HG03565 (cell line): ENCODE measurements at regions not wholly inside any gene's neighbourhood (a gene's known extent, or its start where the extent isn't known, plus 50 kb on each side); places are given as distances from the start of the nearest gene placed in this dataset.
"Not testable (repeated sequence)": the region's sequence is repeated elsewhere in the genome, so short reads cannot be mapped to it uniquely, and the experiment has no call there.

ENCODE experiments used
- ATAC-seq: cut with Tn5 transposase; IDR thresholded peaks from one replicate; pipeline ENCODE4 v1.9.1; 2021; ENCODE audit warnings: mild to moderate bottlenecking, moderate library complexity; ENCODE audit not compliant: unreplicated experiment

- ATAC-seq, result no peak
These were observed 1006.5 kb upstream of the TYRP1 start for GRCh38 chr9:11686733-11687132.

DNA sequence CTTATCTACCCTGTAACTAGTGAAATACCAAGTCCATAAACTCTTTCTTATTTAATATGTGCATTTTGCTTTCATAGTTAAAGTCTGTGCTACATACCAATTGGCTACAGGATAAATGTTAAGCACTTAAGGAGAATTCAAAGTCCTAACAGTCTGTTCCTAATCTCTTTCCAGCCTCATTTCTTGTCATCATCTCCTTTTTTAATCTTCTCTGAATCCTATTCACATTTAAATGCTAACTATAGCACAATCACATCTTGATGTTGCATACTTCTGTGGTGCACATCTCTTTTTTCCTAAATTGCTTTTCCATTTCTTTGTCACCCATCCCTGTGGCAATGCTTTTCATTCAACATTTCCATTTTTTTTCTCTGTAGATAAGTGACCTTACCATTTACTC, 996.1 kb upstream of the TYRP1 start:
- no peak for ATAC-seq

- no peak for ATAC-seq
These were observed 991.5 kb upstream of the TYRP1 start for GRCh38 chr9:11701706-11702105.

DNA sequence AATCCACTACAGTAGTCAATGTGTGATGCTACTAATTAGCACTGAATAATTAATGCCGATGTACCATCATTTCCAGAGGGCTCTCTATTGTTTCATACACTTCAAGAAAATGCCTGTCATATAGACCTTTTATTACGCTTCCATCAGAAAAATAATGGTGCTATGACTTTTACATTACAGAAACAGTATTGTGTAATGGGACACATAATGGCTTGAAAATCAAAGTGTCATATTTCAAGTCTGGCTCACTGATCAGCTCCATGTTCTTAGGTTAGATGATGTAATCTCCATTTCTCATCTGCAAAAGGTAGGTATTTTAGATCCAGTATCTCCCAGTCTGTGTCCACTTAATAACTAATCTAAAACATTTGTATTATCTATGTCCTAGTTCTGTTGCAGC, 990.6 kb upstream of the TYRP1 start:
- no peak for ATAC-seq

DNA sequence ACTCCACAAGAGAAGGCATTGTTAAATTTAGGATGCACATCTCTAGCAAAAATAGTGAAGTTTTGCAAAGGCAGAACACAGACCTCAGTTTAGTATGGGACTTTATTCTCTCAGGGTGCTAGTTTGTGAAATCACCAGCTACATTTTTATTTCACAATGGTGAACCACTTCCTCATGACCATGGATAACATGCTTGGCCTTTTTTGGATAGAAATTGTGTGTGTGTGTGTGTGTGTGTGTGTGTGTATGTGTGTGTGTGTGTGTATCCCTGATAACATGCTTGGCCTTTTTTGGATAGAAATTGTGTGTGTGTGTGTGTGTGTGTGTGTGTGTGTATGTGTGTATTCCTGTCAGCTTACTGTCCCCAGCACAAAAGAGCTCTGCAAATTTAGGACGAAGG, 989.0 kb upstream of the TYRP1 start:
- not testable (repeated sequence) for ATAC-seq

DNA sequence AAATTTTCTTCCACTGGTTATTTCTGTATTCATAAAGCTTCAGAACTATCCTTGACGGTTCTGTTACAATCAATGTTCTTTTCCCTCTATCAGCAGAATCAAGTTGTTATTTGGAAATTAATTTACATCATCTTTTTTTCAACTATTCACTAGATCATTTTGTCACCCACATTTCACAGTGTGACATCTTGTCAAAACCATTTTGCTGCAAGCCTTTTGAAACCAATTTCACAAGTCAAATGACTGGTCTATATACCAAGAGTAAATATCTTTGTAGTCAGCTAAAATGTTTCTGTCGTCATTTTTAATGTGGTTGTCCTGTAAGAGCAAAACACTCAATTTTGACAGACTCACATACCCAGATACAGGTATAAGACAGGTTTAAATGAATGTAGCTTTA, 984.3 kb upstream of the TYRP1 start:
- no peak for ATAC-seq

DNA sequence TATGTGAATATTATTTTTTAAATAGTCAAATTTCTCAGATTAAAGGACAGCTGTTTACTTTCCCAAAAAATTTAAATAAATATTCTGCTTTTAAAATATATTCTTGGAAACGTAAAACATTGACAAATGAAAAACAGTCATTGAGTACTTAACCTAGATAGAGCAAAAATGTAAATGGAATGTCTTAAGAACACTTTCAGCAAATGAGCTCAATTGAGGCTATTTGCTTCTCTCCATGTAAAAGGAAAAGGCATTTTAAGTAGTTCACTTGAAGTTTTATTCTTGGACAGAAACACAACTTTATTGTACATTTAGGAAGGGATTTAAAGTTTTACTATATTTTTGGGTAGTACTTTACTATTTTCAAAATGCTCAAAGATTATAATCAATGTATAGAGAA, 983.6 kb upstream of the TYRP1 start:
- no peak for ATAC-seq

DNA sequence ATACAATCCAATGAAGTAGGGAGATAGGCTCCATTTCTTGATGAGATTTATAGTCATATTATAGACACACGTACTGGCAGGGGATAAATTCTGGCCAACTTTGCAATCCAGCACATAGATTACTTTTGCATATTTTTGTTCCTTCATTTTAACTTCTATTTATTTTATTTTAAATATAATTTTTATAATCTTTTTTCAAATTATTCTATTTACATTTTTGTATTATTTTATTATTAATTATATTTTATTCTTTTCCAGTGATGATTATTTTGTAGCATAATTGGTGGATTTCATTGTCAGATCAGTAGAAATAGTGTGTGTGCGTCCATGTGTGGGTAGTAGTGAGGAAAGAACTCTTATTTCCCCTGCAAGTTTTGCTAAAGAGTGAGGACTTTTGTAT, 980.1 kb upstream of the TYRP1 start:
- no peak for ATAC-seq

DNA sequence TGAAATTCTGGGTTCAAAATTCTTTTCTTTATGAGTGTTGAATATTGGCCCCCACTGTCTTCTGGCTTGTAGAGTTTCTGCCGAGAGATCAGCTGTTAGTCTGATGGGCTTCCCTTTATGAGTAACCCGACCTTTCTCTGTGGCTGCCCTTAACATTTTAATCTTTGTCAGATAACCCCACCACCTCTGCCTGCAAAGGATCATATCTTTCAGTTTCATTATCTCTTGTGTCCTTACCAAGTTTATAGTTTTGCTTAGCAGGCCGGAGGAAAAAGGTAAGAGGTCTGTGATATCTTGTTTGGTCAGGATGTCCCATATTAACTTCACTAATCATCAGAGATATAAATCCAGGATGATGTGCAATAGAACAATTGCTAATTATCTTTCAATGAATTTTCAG, 970.2 kb upstream of the TYRP1 start:
- no peak for ATAC-seq

- ATAC-seq, result no peak
These were observed 966.5 kb upstream of the TYRP1 start for GRCh38 chr9:11726659-11727058.

DNA sequence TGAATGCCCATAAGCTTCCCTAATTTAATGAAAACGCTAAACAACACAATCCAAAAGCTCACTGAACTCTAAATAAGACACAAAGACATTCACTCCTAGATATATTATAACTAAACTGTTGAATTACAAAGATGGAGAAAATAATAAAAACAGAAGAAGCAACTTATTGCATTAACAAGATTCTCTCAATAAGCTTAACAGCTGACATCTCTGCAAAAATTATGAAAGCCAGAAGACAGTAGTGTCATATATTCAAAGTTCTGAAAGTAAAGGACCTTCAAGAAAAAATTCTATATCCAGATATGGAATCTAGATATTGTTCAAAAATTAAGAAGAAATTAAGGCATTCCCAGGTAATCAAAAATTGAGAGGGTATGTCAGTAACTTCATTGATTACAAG, 957.8 kb upstream of the TYRP1 start:
- ATAC-seq, result no peak

DNA sequence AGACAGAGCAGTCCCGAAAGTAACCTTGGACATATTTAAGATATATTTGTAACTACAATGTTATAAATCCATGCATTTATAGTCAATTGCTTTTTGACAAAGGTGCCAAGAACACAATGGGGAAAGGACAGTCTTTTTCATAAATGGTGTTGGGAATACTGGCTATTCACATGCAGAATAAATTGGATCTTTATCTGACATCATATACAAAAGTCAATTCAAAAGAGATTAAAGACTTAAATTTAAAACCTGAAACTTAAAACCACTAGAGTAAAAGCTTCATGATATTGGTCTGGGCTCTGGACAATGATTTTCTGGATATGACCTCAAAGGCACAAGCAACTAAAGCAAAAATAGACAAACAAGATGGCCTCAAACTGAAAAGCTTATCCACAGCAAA, 950.7 kb upstream of the TYRP1 start:
- no peak for ATAC-seq

DNA sequence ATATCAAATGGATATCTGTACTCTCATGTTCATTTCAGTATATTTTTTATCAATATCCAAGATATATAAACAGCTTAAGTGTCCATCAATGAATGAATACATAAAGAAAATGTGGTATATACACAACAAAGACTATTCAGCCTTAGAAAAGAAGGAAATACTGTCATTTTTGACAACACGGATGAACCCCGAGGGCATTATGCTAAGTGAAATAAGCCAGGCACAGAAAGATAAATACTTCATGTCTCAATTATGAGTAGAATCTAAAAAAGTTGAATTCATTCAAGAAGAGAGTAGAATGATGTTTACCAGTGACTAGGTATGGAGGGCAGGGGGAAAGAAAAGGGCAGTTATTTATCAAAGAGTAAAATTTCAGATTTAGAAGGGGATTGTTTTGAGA, 949.8 kb upstream of the TYRP1 start:
- no peak for ATAC-seq

DNA sequence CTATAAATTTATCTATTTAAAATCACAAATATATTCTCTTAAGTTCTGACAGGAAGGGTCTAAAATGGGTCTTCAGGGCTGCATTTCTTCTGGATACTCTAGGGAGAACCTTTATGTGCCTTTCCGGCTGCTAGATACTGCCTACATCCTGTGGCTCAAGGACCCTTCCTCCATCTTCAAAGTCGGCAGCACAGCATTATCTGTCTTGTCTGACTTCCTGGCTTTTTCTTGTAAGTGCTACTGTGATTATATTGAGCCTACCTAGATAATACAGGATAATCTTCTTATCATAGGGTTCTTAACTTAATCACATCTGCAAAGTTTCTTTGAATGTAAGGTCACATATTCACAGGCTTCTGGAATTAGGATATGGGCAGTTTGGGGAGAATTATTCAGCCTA, 943.8 kb upstream of the TYRP1 start:
- ATAC-seq, result no peak

- ATAC-seq, result no peak
These were observed 937.2 kb upstream of the TYRP1 start for GRCh38 chr9:11755951-11756350.

- ATAC-seq, result no peak
These were observed 935.8 kb upstream of the TYRP1 start for GRCh38 chr9:11757408-11757807.

GRCh38 chr9:11758016-11758415, 935.2 kb upstream of the TYRP1 start:
- no peak for ATAC-seq

DNA sequence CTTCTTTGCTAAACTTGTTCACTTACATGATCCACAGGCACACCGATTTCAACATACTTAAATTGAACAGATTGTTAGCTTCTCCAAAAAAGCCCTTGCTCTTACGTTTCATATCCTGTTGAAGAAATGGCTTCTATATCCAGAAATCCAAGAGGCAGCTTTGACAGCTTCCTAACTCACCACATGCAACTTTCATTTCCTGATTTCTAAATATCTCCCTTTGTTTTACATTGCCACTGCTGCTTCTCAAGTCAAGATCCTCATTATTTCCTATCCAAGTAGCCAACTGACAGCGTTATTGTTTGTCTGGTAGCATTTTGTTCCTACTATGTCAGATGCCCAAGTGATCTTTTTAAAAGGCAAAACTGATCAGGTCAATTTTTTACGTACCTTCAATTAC, 913.2 kb upstream of the TYRP1 start:
- ATAC-seq, result no peak

- ATAC-seq, result no peak
These were observed 900.3 kb upstream of the TYRP1 start for GRCh38 chr9:11792870-11793269.

DNA sequence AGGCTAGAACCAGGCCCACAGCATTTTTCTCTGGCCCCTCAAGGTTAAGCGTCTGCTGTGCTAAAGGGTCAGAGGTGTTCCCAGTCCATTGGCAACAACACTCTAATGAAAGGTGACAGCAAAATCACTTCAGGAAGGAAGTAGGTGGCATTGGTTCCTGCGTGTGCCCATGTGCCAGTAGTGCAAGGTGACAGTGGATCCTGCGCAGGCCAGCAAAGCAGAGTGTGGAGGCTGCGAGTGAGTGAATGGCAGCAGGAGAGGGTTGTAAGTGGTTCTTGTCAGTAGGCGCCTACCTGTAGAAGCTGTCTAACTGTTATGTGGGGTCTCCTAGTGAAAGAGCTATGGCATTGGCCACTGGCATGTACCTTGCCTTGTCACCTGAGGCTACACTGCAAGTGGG, 898.2 kb upstream of the TYRP1 start:
- ATAC-seq, result no peak

DNA sequence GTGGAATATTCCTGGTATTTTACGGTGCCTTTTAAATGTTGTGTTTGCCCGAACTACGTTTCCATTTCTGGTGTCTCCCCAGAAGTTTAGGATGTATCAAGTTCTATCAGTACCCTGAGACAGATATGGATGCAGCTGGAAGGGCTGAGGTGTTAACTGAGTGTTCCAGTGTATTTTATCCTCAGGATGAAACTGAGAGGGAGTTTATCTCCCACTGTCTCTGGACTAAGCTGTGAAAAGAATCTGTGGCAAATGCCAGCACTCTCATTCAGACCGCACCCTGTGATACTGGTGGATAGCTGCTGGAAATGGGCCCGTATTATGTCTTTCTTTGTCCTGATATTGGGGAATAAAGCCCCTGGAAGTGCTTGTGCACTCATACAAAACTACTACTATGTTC, 887.2 kb upstream of the TYRP1 start:
- ATAC-seq, result no peak

DNA sequence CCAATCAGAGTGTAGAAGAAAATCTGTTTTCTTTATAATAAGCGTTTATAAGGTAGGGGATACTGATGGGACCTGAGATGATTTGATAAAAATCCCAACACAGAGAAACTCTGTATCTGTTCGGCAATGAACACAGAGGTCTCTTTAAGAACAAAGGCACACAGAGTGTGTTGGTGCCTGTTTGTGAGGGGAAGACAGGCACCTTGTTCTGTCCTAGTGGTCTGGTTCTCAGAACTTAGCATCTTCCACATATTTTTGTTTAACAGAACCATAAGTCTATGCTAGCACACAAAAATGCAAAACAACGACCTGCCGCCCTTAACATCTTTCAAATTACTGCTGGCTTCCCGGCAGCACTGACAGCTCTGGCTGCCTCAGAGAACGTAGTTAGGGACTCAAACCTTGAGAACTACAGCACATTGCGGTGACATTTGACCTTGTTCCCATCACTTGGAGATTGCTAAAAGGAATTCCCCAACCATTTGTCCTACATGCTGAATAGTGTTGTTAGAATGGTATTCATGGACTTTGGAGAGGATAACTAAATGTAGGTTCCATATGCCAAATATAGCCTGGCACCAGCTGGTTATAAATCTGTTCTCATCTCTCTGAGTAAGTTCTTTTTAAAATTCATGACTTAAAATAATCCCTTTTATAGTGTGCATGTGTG, 871.7 kb upstream of the TYRP1 start:
- no peak for ATAC-seq

DNA sequence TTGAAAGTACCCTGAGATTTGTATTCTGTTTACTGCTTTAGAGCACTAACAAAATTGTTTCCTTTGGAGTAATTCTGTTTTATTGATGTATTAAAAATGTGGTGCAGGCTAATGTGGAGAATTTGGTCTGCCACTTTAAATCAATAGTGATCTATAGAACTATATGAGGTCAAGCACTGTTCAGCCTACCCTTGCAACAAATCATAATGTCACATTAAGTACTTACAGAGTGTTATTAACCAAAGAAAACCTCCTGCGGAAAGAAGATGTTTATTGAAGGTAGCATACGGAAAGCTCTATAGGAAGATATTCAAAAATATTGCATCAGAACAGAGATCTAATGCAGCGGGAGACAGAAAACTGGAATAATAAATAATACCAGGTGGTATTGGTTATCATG, 865.0 kb upstream of the TYRP1 start:
- ATAC-seq, result no peak

- no peak for ATAC-seq
These were observed 860.1 kb upstream of the TYRP1 start for GRCh38 chr9:11833056-11833455.
